ENCODE measurements at regions not wholly inside any gene's neighbourhood (a gene's known extent, or its start where the extent isn't known, plus 50 kb on each side); places are given as distances from the start of the nearest gene placed in this dataset.

DNA sequence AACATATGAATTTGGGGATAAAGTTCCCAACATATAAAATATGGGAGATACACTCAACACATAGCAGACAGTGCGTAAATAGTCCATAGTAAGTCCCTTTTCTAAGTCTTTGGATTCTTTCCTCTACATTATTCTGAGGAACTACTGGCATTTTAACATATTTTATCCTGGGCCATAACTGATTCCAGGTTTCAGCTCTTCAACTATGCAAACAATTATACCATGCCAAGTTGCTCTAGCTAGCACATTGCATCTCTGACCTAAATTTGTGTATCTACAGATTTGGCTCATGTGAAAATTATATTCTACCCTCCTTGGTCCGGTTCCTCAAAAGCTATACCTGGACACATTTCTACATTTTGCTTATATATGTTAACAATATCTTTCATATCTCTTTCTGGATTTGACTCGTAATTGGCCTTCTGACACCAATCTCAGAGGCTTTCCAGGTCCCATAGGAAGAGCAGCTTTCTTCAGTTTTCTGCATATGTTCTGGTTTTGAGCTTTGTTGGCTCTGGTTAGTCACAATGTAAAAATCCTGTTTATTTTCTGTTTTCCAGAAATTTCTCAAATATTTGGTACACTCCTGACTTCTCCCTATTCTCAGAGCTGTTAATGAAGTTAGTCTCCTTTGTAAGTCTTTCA is 305.4 kb downstream of the BMP4 start:
- H3K9ac ChIP-seq (ENCODE audit: low read depth, low read length): no peak overlapping the region
- H3K36me3 ChIP-seq (ENCODE audit: insufficient read depth, low read length): no peaks in the 10 kb centered on the region
- no peaks in the 10 kb centered on the region for H3K4me1 ChIP-seq (ENCODE audit: control insufficient read depth, insufficient read depth, low read length)
- peaks cover 4% of the 10 kb centered on the region for H3K27me3 ChIP-seq (ENCODE audit: control insufficient read depth, insufficient read depth, low read length)
- H3K4me2 ChIP-seq (ENCODE audit: low read length): no peak overlapping the region
- H3K9me3 ChIP-seq (replicated peaks; ENCODE audit: low read length): no peaks in the 10 kb centered on the region
- no peak overlapping the region for H3K4me3 ChIP-seq (ENCODE audit: low read length)

DNA sequence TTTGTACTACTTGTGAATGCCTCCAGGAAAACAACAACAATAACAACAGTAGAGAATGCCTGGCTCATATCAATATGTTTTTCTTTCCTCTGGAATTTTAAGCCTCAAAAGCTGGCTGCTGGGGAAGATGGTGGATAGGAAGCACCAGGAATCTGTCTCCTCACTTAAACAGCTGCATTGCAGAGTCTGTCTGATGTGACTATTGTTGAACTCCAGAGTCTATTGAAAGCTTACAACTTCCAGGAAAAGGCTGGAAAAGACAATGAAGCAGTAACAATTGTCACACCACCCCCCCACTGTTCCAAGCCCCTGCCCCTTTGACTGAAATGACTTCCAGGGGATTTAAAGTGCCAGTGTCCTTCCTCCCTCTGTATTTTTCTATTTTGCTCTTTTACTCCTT is 309.7 kb downstream of the BMP4 start:
- Histone ChIP-seq H3K4me3 (ENCODE audit: low read length) (no peak overlapping the region), H3K36me3 (ENCODE audit: insufficient read depth, low read length) (no peaks in the 10 kb centered on the region), H3K9me3 (replicated peaks; ENCODE audit: low read length) (no peaks in the 10 kb centered on the region), H3K9ac (ENCODE audit: low read depth, low read length) (no peak overlapping the region), H3K27me3 (ENCODE audit: control insufficient read depth, insufficient read depth, low read length) (no peaks in the 10 kb centered on the region), H3K4me1 (ENCODE audit: control insufficient read depth, insufficient read depth, low read length) (no peaks in the 10 kb centered on the region), H3K4me2 (ENCODE audit: low read length) (no peak overlapping the region)

DNA sequence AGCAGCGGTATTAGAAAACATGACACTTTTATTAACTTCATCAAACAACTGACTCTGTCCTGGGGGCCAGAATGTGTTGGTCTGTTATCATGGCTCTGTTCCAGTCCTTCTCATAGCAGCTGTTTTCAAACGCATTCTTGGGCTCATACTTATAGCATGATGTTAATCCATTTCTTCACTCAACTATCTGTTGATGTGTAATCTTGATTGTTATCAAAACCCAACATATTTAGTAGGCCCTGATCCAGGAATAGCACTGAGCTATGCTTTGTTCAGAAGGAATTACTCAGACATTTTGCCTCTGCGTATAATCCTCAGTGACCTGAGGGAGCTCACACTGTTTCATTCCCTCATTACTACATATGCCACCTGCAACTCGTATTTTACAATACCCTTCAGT is 315.9 kb downstream of the BMP4 start:
- Histone ChIP-seq H3K4me3 (ENCODE audit: low read length) (no peak overlapping the region), H3K36me3 (ENCODE audit: insufficient read depth, low read length) (no peaks in the 10 kb centered on the region), H3K4me1 (ENCODE audit: control insufficient read depth, insufficient read depth, low read length) (no peaks in the 10 kb centered on the region), H3K9me3 (replicated peaks; ENCODE audit: low read length) (no peaks in the 10 kb centered on the region), H3K27me3 (ENCODE audit: control insufficient read depth, insufficient read depth, low read length) (peaks cover 13% of the 10 kb centered on the region), H3K4me2 (ENCODE audit: low read length) (peak overlapping the region; percentile 24), H3K9ac (ENCODE audit: low read depth, low read length) (no peak overlapping the region)

DNA sequence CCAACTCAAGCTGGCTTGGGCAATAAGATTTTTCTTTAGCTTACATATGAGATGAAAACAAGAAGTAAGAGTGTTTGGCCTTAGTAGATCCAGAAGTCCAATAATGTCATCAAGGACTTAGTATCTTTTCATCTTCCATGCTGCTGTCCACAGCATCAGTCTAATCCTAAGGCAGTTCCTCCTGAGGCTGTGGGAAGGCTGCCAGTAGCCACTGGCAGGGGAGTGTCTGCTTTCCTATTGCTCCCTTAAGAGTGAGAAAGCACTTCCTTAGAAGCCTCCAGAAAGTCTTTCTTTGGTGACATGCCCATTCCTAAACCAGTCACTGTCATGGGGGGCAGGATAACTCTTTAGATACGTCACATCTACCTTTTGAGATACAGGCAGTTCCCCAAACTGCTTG is 317.7 kb downstream of the BMP4 start:
- Histone ChIP-seq H3K4me2 (ENCODE audit: low read length) (no peak overlapping the region), H3K9me3 (replicated peaks; ENCODE audit: low read length) (no peaks in the 10 kb centered on the region), H3K27me3 (ENCODE audit: control insufficient read depth, insufficient read depth, low read length) (peaks cover 27% of the 10 kb centered on the region), H3K36me3 (ENCODE audit: insufficient read depth, low read length) (no peaks in the 10 kb centered on the region), H3K4me3 (ENCODE audit: low read length) (no peak overlapping the region), H3K4me1 (ENCODE audit: control insufficient read depth, insufficient read depth, low read length) (no peaks in the 10 kb centered on the region), H3K9ac (ENCODE audit: low read depth, low read length) (no peak overlapping the region)

DNA sequence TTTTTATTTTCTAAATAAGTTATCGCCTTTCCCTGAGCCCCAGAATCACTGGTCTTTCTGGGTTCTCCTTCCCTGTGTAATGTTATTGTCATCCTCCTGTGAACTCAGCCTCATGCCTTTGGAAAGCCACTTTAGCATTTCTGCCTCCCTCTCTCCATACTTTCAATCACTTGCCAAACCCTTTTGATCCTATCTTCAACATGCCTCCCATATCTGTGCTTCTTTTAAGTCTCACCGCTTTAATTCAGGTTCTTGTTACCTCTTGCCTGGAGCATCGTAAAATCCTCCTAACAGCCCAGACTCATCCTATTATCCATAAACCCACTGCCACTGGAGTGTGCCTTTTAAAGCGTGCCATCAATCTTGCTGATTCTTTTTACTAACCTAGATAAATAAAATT is 321.8 kb downstream of the BMP4 start:
- Histone ChIP-seq H3K9me3 (replicated peaks; ENCODE audit: low read length) (no peaks in the 10 kb centered on the region), H3K36me3 (ENCODE audit: insufficient read depth, low read length) (no peaks in the 10 kb centered on the region), H3K4me2 (ENCODE audit: low read length) (no peak overlapping the region), H3K27me3 (ENCODE audit: control insufficient read depth, insufficient read depth, low read length) (peaks cover 31% of the 10 kb centered on the region), H3K4me1 (ENCODE audit: control insufficient read depth, insufficient read depth, low read length) (no peaks in the 10 kb centered on the region), H3K4me3 (ENCODE audit: low read length) (no peak overlapping the region), H3K9ac (ENCODE audit: low read depth, low read length) (no peak overlapping the region)

DNA sequence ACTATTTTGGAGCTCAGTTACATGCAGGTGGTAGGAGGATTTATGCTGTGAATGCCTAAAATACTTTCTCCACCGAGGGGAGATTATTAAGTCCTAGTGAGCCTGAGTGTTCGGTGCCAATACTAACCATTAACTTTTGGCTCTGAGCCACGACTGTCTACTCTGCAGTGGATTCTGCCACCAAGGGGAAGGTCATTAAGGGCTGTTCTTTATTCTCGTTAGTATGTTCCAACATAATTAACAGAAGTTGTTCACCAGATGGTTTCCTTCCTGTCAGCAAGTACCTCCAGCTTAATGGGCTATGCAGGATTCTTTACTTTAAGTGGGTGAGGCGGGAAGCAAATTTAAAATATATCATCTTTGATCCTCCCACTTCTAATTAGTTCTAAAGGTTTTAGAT is 326.3 kb downstream of the BMP4 start:
- Histone ChIP-seq H3K27me3 (ENCODE audit: control insufficient read depth, insufficient read depth, low read length) (peaks cover 25% of the 10 kb centered on the region), H3K9me3 (replicated peaks; ENCODE audit: low read length) (no peaks in the 10 kb centered on the region), H3K4me2 (ENCODE audit: low read length) (no peak overlapping the region), H3K9ac (ENCODE audit: low read depth, low read length) (no peak overlapping the region), H3K36me3 (ENCODE audit: insufficient read depth, low read length) (no peaks in the 10 kb centered on the region), H3K4me3 (ENCODE audit: low read length) (no peak overlapping the region), H3K4me1 (ENCODE audit: control insufficient read depth, insufficient read depth, low read length) (no peaks in the 10 kb centered on the region)

DNA sequence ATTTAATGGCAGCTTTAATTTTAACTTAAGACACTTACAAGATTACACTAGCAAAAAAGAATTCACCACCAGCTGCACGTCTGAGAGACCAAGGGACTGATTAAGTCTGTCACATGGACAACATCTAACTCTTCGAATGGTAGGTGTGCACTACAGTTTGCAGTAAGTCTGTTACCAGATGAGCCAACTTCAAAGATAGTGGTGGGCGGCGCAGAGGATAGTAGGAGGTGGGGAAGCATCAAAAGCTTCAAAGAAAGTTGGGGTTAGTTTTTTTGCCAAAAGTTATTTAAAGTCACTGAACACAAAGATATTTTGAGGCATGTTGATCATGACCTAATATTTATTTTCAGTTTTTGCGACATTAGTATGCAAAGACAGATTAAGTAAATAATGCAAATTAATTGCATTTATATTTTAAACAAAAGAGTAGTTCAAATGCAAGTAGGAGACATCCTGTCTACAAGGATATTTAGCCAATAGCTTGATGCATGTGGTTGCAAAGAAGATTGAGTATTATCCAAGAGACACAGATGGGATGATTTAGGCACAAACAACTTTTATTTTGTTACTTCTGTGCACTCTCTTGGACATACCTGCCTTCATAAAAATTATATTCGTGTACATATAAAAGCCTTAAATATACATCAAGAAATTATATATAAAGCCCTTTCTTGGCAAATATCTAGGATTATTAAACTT is 327.7 kb downstream of the BMP4 start:
- no peak overlapping the region for H3K9ac ChIP-seq (ENCODE audit: low read depth, low read length)
- no peaks in the 10 kb centered on the region for H3K9me3 ChIP-seq (replicated peaks; ENCODE audit: low read length)
- no peaks in the 10 kb centered on the region for H3K4me1 ChIP-seq (ENCODE audit: control insufficient read depth, insufficient read depth, low read length)
- no peak overlapping the region for H3K4me2 ChIP-seq (ENCODE audit: low read length)
- H3K36me3 ChIP-seq (ENCODE audit: insufficient read depth, low read length): no peaks in the 10 kb centered on the region
- H3K4me3 ChIP-seq (ENCODE audit: low read length): no peak overlapping the region
- H3K27me3 ChIP-seq (ENCODE audit: control insufficient read depth, insufficient read depth, low read length): peaks cover 21% of the 10 kb centered on the region

DNA sequence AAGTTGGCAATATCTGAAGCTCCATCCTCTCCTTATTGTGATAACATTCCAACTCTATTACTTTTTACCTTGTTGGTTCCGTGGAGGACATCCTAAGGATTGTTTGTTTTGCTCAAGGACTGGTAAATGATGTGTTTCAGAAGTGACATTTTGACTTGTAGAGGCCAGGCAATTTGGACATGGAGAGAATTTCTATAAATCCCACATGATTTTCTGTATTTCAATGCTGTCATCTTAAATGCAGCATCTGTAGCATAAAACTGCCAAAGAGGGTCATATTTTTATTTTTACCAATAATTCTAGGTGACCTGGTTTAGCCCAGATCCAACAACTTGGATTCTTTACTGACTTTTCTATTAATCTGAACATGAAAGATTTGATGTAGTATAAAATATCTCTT is 328.4 kb downstream of the BMP4 start:
- H3K36me3 ChIP-seq (ENCODE audit: insufficient read depth, low read length): no peaks in the 10 kb centered on the region
- peaks cover 17% of the 10 kb centered on the region for H3K27me3 ChIP-seq (ENCODE audit: control insufficient read depth, insufficient read depth, low read length)
- no peak overlapping the region for H3K9ac ChIP-seq (ENCODE audit: low read depth, low read length)
- no peaks in the 10 kb centered on the region for H3K9me3 ChIP-seq (replicated peaks; ENCODE audit: low read length)
- H3K4me1 ChIP-seq (ENCODE audit: control insufficient read depth, insufficient read depth, low read length): no peaks in the 10 kb centered on the region
- H3K4me2 ChIP-seq (ENCODE audit: low read length): no peak overlapping the region
- no peak overlapping the region for H3K4me3 ChIP-seq (ENCODE audit: low read length)

DNA sequence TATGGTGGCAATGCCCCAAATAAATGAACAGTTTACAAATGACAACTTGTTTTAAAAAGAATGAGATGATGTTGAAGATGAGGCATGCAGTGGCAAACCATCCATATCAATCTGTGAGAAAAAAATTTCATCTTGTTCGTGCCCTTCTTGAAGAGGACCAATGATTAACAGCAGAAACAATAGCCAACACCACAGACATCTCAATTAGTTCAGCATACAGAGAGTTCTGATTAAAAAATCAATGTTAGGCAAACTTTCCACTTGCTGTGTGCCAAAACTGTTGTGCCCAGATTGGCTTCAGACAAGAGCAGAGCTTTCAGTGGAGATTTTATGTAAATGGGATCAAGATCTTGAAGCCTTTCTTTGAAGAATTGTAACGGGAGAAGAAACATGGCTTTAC is 329.9 kb downstream of the BMP4 start:
- Histone ChIP-seq H3K4me1 (ENCODE audit: control insufficient read depth, insufficient read depth, low read length) (no peaks in the 10 kb centered on the region), H3K9me3 (replicated peaks; ENCODE audit: low read length) (no peaks in the 10 kb centered on the region), H3K27me3 (ENCODE audit: control insufficient read depth, insufficient read depth, low read length) (peaks cover 17% of the 10 kb centered on the region), H3K4me2 (ENCODE audit: low read length) (no peak overlapping the region), H3K9ac (ENCODE audit: low read depth, low read length) (no peak overlapping the region), H3K36me3 (ENCODE audit: insufficient read depth, low read length) (no peaks in the 10 kb centered on the region), H3K4me3 (ENCODE audit: low read length) (no peak overlapping the region)

DNA sequence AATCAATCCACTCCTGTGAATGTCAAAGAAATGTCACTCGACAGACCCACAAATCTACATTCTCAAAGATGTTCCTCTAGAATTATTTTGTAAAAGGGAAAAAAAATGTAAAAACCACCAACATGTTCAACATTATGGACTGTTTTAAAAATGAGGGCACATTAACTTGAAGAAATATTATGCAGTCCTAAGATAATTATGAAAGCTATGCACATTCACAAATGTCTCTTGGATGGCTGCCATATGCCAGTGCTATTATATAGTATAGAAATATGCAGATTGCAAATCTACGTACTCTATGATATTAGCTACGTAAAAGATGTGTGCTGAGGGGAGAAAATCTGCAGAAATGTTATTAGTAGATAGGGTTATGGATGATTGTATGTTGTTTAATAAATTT is 334.2 kb downstream of the BMP4 start:
- no peak overlapping the region for H3K4me3 ChIP-seq (ENCODE audit: low read length)
- H3K9ac ChIP-seq (ENCODE audit: low read depth, low read length): no peak overlapping the region
- peaks cover 17% of the 10 kb centered on the region for H3K27me3 ChIP-seq (ENCODE audit: control insufficient read depth, insufficient read depth, low read length)
- no peak overlapping the region for H3K4me2 ChIP-seq (ENCODE audit: low read length)
- peaks cover 7% of the 10 kb centered on the region for H3K4me1 ChIP-seq (ENCODE audit: control insufficient read depth, insufficient read depth, low read length)
- H3K36me3 ChIP-seq (ENCODE audit: insufficient read depth, low read length): no peaks in the 10 kb centered on the region
- no peaks in the 10 kb centered on the region for H3K9me3 ChIP-seq (replicated peaks; ENCODE audit: low read length)

DNA sequence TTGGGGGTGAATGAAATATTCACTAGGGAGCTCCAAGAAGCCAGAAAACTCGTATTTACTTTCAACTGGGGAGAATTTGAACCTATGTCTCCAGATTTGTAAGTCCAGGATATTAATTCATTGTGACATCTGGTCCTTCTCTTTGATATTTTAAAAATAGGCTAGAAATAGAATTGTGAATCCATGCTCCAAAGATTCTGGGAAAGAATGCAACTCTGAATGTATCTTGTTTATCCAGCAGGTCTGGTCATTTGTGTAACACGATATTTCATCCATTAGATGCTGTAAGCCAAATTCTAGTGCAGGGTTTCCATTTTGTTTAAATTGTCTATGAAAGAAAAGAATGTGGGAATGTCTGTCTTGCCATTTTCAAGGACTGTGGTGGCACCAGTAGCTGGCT is 334.7 kb downstream of the BMP4 start:
- Histone ChIP-seq H3K4me3 (ENCODE audit: low read length) (no peak overlapping the region), H3K9me3 (replicated peaks; ENCODE audit: low read length) (no peaks in the 10 kb centered on the region), H3K4me2 (ENCODE audit: low read length) (no peak overlapping the region), H3K27me3 (ENCODE audit: control insufficient read depth, insufficient read depth, low read length) (peaks cover 13% of the 10 kb centered on the region), H3K9ac (ENCODE audit: low read depth, low read length) (no peak overlapping the region), H3K36me3 (ENCODE audit: insufficient read depth, low read length) (no peaks in the 10 kb centered on the region), H3K4me1 (ENCODE audit: control insufficient read depth, insufficient read depth, low read length) (peaks cover 7% of the 10 kb centered on the region)

DNA sequence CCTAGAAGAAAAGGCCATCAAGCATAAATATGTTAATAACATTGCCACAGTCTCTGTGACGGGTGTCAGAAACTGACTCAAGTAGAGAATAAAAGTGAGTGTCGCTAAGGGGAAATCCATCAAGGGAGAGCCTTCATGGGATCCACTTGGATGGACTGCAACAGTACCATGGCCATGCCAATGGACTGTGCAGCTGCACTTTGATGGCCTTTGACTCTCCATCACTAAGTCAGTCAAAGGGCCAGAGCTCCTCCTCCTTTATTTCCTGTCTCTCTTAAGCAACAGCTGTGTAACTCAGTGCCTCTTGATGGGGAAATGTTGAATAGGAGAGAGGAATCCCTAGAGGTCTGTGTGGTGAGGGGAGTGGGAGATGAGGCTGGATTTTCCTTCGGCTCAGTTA is 335.2 kb downstream of the BMP4 start:
- Histone ChIP-seq H3K4me3 (ENCODE audit: low read length) (no peak overlapping the region), H3K9ac (ENCODE audit: low read depth, low read length) (no peak overlapping the region), H3K9me3 (replicated peaks; ENCODE audit: low read length) (no peaks in the 10 kb centered on the region), H3K4me1 (ENCODE audit: control insufficient read depth, insufficient read depth, low read length) (peaks cover 7% of the 10 kb centered on the region), H3K4me2 (ENCODE audit: low read length) (no peak overlapping the region), H3K27me3 (ENCODE audit: control insufficient read depth, insufficient read depth, low read length) (peaks cover 8% of the 10 kb centered on the region), H3K36me3 (ENCODE audit: insufficient read depth, low read length) (no peaks in the 10 kb centered on the region)

Measured in skeletal muscle satellite cell (primary cell).